GM18951 (cell line): ENCODE measurements at regions not wholly inside any gene's neighbourhood (a gene's known extent, or its start where the extent isn't known, plus 50 kb on each side); places are given as distances from the start of the nearest gene placed in this dataset.

ENCODE experiments used
- POLR2A ChIP-seq: IDR thresholded peaks from 4 replicates; pipeline ENCODE4 v1.6.1; 2011; ENCODE audit warnings: mild to moderate bottlenecking; ENCODE audit not compliant: insufficient read length, insufficient read depth; ENCODE audit errors: extremely low read depth
- in situ Hi-C: fragments of 300-500 bp; cut with MboI; formaldehyde crosslinking; loops from one replicate; pipeline ENCODE4 v1.12.0; 2022; ENCODE audit warnings: low sequenced_read_pairs, mixed read lengths, inconsistent platforms; ENCODE audit not compliant: unreplicated experiment

GRCh38 chr12:92089559-92089958 is 56.1 kb downstream of the BTG1 start:
- in situ Hi-C loops = no loop called here

GRCh38 chr12:92088805-92089204 is 56.8 kb downstream of the BTG1 start:
- in situ Hi-C loops = no loop called here
- TF ChIP-seq POLR2A = no peak

More at GRCh38 chr12:92089559-92089958, 56.1 kb downstream of the BTG1 start:
- no peak for TF ChIP-seq POLR2A

- TF ChIP-seq POLR2A = no peak
- in situ Hi-C loops = no loop called here
Measured at GRCh38 chr12:92085736-92086040, 60.0 kb downstream of the BTG1 start.

GRCh38 chr12:92085040-92085735 is 60.5 kb downstream of the BTG1 start:
- TF ChIP-seq POLR2A = no peak
- in situ Hi-C loops = no loop called here

- in situ Hi-C loops = no loop called here
- no peak for TF ChIP-seq POLR2A
Measured at GRCh38 chr12:92080911-92081285, 64.7 kb downstream of the BTG1 start.

GRCh38 chr12:92079054-92079385 is 66.6 kb downstream of the BTG1 start:
- in situ Hi-C loops = no loop called here
- no peak for TF ChIP-seq POLR2A

GRCh38 chr12:92078167-92079053 is 67.2 kb downstream of the BTG1 start:
- TF ChIP-seq POLR2A = no peak
- in situ Hi-C loops = no loop called here

GRCh38 chr12:92077530-92077929 is 68.1 kb downstream of the BTG1 start:
- in situ Hi-C loops = no loop called here
- no peak for TF ChIP-seq POLR2A

GRCh38 chr12:92076101-92076500 is 69.5 kb downstream of the BTG1 start:
- no peak for TF ChIP-seq POLR2A
- in situ Hi-C loops = no loop called here

GRCh38 chr12:92075425-92075914 is 70.2 kb downstream of the BTG1 start:
- no peak for TF ChIP-seq POLR2A
- in situ Hi-C loops = no loop called here

- in situ Hi-C loops = no loop called here
- TF ChIP-seq POLR2A = no peak
Measured at GRCh38 chr12:92074889-92075288, 70.8 kb downstream of the BTG1 start.

GRCh38 chr12:92073094-92073493 is 72.6 kb downstream of the BTG1 start:
- TF ChIP-seq POLR2A = no peak
- in situ Hi-C loops = no loop called here

GRCh38 chr12:92072112-92072511 is 73.5 kb downstream of the BTG1 start:
- no peak for TF ChIP-seq POLR2A

GRCh38 chr12:92070864-92071445 is 74.7 kb downstream of the BTG1 start:
- in situ Hi-C loops = no loop called here
- no peak for TF ChIP-seq POLR2A

More at GRCh38 chr12:92072112-92072511, 73.5 kb downstream of the BTG1 start:
- in situ Hi-C loops = no loop called here
